ENCODE measurements at regions not wholly inside any gene's neighbourhood (a gene's known extent, or its start where the extent isn't known, plus 50 kb on each side); places are given as distances from the start of the nearest gene placed in this dataset.

DNA sequence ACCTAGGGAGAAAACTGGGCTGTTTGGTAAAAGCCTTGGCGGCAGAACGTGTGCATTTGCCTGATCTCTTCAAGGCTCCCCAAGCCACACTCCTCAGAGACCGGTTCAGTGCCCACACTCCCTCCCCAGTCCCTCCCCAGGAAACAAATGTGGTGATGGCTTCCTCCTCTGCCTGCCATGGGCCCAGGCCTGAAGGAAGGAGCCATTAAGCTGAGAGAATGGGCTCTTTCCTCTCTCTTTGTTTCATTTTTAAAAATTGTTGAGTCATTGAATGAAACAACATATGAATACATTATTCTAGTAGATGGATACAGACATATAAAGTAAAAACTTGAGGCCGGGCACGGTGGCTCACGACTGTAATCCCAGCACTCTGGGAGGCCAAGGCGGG is 50.6 kb upstream of the YWHAQ start:
- Histone ChIP-seq H3K4me3 (ENCODE audit: low read depth, low read length) (no peak overlapping the region), H3K36me3 (ENCODE audit: control insufficient read depth, insufficient read depth, low read length) (no peaks in the 10 kb centered on the region), H3K27ac (no peak overlapping the region), H3K9me3 (ENCODE audit: control insufficient read depth, low read length) (no peaks in the 10 kb centered on the region), H3K9ac (no peak overlapping the region), H2AFZ (no peak overlapping the region), H3K79me2 (no peaks in the 10 kb centered on the region), H3K4me2 (ENCODE audit: low read length) (no peak overlapping the region), H3K4me1 (no peaks in the 10 kb centered on the region), H3K27me3 (ENCODE audit: control insufficient read depth, insufficient read depth, low read length) (no peaks in the 10 kb centered on the region)
- TF ChIP-seq, protein P1, sequence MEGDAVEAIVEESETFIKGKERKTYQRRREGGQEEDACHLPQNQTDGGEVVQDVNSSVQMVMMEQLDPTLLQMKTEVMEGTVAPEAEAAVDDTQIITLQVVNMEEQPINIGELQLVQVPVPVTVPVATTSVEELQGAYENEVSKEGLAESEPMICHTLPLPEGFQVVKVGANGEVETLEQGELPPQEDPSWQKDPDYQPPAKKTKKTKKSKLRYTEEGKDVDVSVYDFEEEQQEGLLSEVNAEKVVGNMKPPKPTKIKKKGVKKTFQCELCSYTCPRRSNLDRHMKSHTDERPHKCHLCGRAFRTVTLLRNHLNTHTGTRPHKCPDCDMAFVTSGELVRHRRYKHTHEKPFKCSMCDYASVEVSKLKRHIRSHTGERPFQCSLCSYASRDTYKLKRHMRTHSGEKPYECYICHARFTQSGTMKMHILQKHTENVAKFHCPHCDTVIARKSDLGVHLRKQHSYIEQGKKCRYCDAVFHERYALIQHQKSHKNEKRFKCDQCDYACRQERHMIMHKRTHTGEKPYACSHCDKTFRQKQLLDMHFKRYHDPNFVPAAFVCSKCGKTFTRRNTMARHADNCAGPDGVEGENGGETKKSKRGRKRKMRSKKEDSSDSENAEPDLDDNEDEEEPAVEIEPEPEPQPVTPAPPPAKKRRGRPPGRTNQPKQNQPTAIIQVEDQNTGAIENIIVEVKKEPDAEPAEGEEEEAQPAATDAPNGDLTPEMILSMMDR (IDR thresholded peaks at IDR 0.05) = no peak

DNA sequence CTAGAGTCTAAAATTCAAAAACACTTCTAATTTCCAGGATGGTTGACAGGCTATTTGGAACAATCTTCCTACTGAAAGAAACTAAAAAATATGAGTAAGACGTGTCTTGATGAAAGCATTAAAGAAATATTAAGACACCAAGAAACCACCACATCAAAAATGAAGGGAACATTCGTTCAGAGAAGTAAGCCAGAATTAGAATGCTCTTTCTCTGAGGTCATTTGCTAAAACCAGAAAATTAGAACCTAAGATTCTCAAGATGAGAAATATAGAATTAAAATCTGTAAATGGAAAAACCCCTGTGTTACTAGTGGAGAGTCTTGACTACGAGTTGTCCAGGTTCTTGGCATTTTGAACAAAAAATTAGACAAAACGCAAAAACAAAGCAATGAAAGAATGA is 54.8 kb upstream of the YWHAQ start:
- no peak overlapping the region for H3K4me3 ChIP-seq (ENCODE audit: low read depth, low read length)
- H3K4me2 ChIP-seq (ENCODE audit: low read length) = no peak overlapping the region
- no peak overlapping the region for H3K9ac ChIP-seq
- TF ChIP-seq, protein P1 (IDR thresholded peaks at IDR 0.05) = no peak
- H3K36me3 ChIP-seq (ENCODE audit: control insufficient read depth, insufficient read depth, low read length) = no peaks in the 10 kb centered on the region
- H3K9me3 ChIP-seq (ENCODE audit: control insufficient read depth, low read length) = no peaks in the 10 kb centered on the region
- no peaks in the 10 kb centered on the region for H3K27me3 ChIP-seq (ENCODE audit: control insufficient read depth, insufficient read depth, low read length)
- H3K4me1 ChIP-seq = no peaks in the 10 kb centered on the region
- no peak overlapping the region for H3K27ac ChIP-seq
- H3K79me2 ChIP-seq = no peaks in the 10 kb centered on the region
- H2AFZ ChIP-seq = no peak overlapping the region

DNA sequence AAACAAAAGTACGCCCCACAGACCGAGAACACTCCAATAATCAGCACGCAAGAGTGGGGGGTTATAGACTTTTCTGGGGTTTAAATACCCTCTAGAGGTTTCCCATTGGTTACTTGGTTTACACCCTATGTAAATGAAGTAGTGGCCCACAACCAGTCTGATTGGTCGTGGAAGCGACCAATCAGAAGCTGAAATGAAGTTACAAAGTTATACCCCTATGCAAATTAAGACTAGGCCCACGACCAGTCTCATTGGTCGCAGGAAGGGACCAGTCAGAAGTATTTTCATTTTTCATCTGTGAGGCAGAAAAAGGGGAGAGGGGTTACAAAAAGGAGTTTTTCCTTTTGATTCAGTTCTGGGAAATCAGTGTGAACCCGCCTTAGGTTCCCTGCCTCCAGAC is 55.3 kb upstream of the YWHAQ start:
- no peaks in the 10 kb centered on the region for H3K9me3 ChIP-seq (ENCODE audit: control insufficient read depth, low read length)
- no peaks in the 10 kb centered on the region for H3K27me3 ChIP-seq (ENCODE audit: control insufficient read depth, insufficient read depth, low read length)
- no peaks in the 10 kb centered on the region for H3K36me3 ChIP-seq (ENCODE audit: control insufficient read depth, insufficient read depth, low read length)
- no peak overlapping the region for H3K27ac ChIP-seq
- H3K4me1 ChIP-seq = no peaks in the 10 kb centered on the region
- H3K9ac ChIP-seq = no peak overlapping the region
- no peak overlapping the region for H3K4me3 ChIP-seq (ENCODE audit: low read depth, low read length)
- TF ChIP-seq, protein P1 (IDR thresholded peaks at IDR 0.05) = no peak
- H3K79me2 ChIP-seq = no peaks in the 10 kb centered on the region
- H2AFZ ChIP-seq = no peak overlapping the region
- H3K4me2 ChIP-seq (ENCODE audit: low read length) = no peak overlapping the region

DNA sequence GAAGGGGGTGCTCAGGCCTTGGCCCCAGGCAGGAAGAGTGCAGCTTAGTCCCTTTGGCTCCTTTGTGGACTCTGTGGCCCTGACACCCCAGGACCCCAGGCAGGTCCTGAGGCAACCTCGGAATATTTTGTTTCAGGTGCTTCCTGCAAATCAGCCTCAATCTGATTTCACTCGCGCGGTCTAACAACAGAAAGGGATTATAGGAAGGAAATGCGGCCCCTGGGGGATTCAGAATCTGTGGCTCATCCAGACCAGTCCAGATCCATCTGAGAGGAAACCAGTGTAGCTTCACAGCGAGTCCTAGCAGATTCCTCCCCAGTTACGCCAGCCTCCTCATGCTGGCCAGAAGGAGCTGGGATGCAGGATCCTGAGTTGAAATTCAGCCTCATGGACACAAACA is 59.5 kb upstream of the YWHAQ start:
- no peak overlapping the region for H3K27ac ChIP-seq
- no peak overlapping the region for H2AFZ ChIP-seq
- TF ChIP-seq, protein P1 (IDR thresholded peaks at IDR 0.05) = no peak
- no peaks in the 10 kb centered on the region for H3K4me1 ChIP-seq
- no peak overlapping the region for H3K4me2 ChIP-seq (ENCODE audit: low read length)
- no peaks in the 10 kb centered on the region for H3K79me2 ChIP-seq
- no peak overlapping the region for H3K4me3 ChIP-seq (ENCODE audit: low read depth, low read length)
- H3K9me3 ChIP-seq (ENCODE audit: control insufficient read depth, low read length) = no peaks in the 10 kb centered on the region
- H3K36me3 ChIP-seq (ENCODE audit: control insufficient read depth, insufficient read depth, low read length) = no peaks in the 10 kb centered on the region
- no peaks in the 10 kb centered on the region for H3K27me3 ChIP-seq (ENCODE audit: control insufficient read depth, insufficient read depth, low read length)
- H3K9ac ChIP-seq = no peak overlapping the region

DNA sequence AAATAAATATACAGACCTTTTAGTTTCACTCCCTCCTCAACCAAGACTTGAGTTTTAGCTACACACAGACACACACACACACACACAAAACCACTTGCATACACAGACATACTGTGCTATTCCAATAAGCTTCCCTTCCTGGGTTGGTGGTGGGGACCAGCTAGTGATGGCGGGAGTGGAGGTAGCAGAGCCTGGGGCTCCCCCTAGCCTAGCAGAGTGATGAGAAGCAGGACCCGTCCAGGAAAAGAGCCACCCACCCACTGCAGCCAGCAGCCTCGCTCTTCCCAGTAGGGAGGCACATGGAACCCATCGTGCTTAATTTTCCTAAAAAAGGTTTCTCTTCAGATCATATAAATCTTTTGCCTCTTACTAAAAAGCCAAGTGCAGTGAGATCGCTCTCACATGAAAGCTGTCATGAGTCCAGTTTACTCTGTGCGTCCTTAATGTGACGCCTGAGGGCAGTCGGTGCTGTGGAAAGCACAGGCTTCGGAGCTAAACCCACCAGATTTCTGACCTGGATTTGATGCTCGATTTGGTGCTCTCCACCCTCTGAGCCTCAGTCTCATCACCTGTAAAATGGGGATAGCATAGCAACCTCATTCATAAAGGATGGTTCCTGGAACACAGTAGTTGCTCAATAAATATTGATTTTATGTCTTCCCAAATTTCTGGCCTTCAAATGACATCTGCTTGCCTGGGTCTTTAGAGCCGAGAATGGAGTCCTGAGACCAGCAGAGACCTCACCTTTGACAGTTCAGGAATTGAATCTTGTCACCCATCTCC is 60.1 kb upstream of the YWHAQ start:
- H3K27me3 ChIP-seq (ENCODE audit: control insufficient read depth, insufficient read depth, low read length) = no peaks in the 10 kb centered on the region
- no peaks in the 10 kb centered on the region for H3K79me2 ChIP-seq
- H3K27ac ChIP-seq = no peak overlapping the region
- H3K36me3 ChIP-seq (ENCODE audit: control insufficient read depth, insufficient read depth, low read length) = no peaks in the 10 kb centered on the region
- H3K4me1 ChIP-seq = no peaks in the 10 kb centered on the region
- no peak overlapping the region for H2AFZ ChIP-seq
- TF ChIP-seq, protein P1 (IDR thresholded peaks at IDR 0.05) = no peak
- H3K4me2 ChIP-seq (ENCODE audit: low read length) = no peak overlapping the region
- H3K9ac ChIP-seq = no peak overlapping the region
- H3K4me3 ChIP-seq (ENCODE audit: low read depth, low read length) = no peak overlapping the region
- H3K9me3 ChIP-seq (ENCODE audit: control insufficient read depth, low read length) = no peaks in the 10 kb centered on the region
